H1 (cell line): ENCODE measurements at regions not wholly inside any gene's neighbourhood (a gene's known extent, or its start where the extent isn't known, plus 50 kb on each side); places are given as distances from the start of the nearest gene placed in this dataset.

ENCODE experiments used
- CTCF ChIA-PET: fragments of 300-600 bp; sonication (Branson Sonifier 250); formaldehyde crosslinking; loops from one replicate; lab custom pipeline; 2021; ENCODE audit not compliant: partially characterized antibody; lab: Charles Lee
- POLR2A ChIA-PET: fragments of 300-600 bp; sonication (Branson Sonifier 250); formaldehyde crosslinking; loops from one replicate; lab custom pipeline; 2021; ENCODE audit warnings: inconsistent platforms; ENCODE audit not compliant: partially characterized antibody; lab: Charles Lee
- DNase-seq, 2 experiments: peaks; one replicate each; pipeline versions ENCODE4 v3.0.0 to v3.0.0-alpha.2; 2010 to 2022; ENCODE audit warnings: low spot score in 2 of 2, low read depth in 1 of 2, mixed read lengths in 1 of 2
- FAIRE-seq: peaks from 2 replicates; lab custom pipeline; 2011; peaks lifted over from hg19 to GRCh38; lab: Jason Lieb, UNC
- H2AFZ ChIP-seq: 2 replicates; pipeline ENCODE4 v1.8.1; 2012; ENCODE audit warnings: low read length, inconsistent platforms
- H2AK5ac ChIP-seq: 2 replicates; pipeline ENCODE4 v1.6.1; 2013; ENCODE audit warnings: low read depth, low read length
- H2BK120ac ChIP-seq: replicated peaks from 2 replicates; pipeline ENCODE3; 2013; ENCODE audit warnings: low read depth, low read length, inconsistent platforms
- H2BK12ac ChIP-seq: 2 replicates; pipeline ENCODE4 v1.6.1; 2013; ENCODE audit warnings: low read depth, low read length
- H2BK15ac ChIP-seq: 2 replicates; pipeline ENCODE4 v1.6.1; 2013; ENCODE audit warnings: low read length
- H2BK20ac ChIP-seq: 2 replicates; pipeline ENCODE4 v1.6.1; 2013; ENCODE audit warnings: low read length
- H2BK5ac ChIP-seq: 2 replicates; pipeline ENCODE4 v1.6.1; 2013; ENCODE audit warnings: low read depth, low read length
- H3K14ac ChIP-seq: 2 replicates; pipeline ENCODE4 v1.6.1; 2013; ENCODE audit warnings: inconsistent platforms; ENCODE audit not compliant: insufficient read length
- H3K18ac ChIP-seq: 2 replicates; pipeline ENCODE4 v1.6.1; 2013; ENCODE audit warnings: low read length; ENCODE audit errors: extremely low read depth
- H3K23ac ChIP-seq: 2 replicates; pipeline ENCODE4 v1.6.1; 2013; ENCODE audit warnings: inconsistent platforms; ENCODE audit not compliant: insufficient read length
- H3K23me2 ChIP-seq: 2 replicates; pipeline ENCODE4 v1.6.1; 2013; ENCODE audit warnings: low read depth, low read length
- H3K27ac ChIP-seq: 2 replicates; pipeline ENCODE4 v1.6.1; 2011; ENCODE audit warnings: low read depth, low read length, inconsistent platforms
- H3K27me3 ChIP-seq, 4 experiments: replicated peaks in 1 of 4; 1 replicate in 1 of 4; 2 replicates in 3 of 4; pipeline versions ENCODE4 v1.6.1 to v1.8.1; 2011 to 2013; ENCODE audit warnings: low read length in 3 of 4, mild to moderate bottlenecking in 3 of 4, inconsistent platforms in 2 of 4, mixed read lengths in 2 of 4, moderate library complexity in 1 of 4; ENCODE audit not compliant: control insufficient read depth in 3 of 4, insufficient read depth in 3 of 4; ENCODE audit errors: extremely low read depth in 1 of 4
- H3K36me3 ChIP-seq, 4 experiments: 2 replicates each; pipeline versions ENCODE4 v1.6.1 to v1.8.1; 2011 to 2013; ENCODE audit warnings: mild to moderate bottlenecking in 4 of 4, low read length in 3 of 4, moderate library complexity in 2 of 4, control low read depth in 1 of 4, inconsistent platforms in 1 of 4; ENCODE audit not compliant: insufficient read depth in 4 of 4, control insufficient read depth in 2 of 4
- H3K4ac ChIP-seq: replicated peaks from 2 replicates; pipeline ENCODE3; 2013; ENCODE audit warnings: low read length, low read depth, mixed read lengths, inconsistent platforms; ENCODE audit not compliant: insufficient read length
- H3K4me1 ChIP-seq, 4 experiments: replicated peaks in 1 of 4; 1 replicate in 1 of 4; 2 replicates in 3 of 4; pipeline versions ENCODE4 v1.6.1 to v1.8.1; 2011 to 2013; ENCODE audit warnings: low read length in 3 of 4, inconsistent platforms in 2 of 4, mixed read lengths in 1 of 4; ENCODE audit not compliant: insufficient read depth in 4 of 4, control insufficient read depth in 3 of 4
- H3K4me2 ChIP-seq, 2 experiments: 2 replicates each; pipeline versions ENCODE4 v1.6.1 to v1.8.1; 2011 to 2013; ENCODE audit warnings: low read depth in 2 of 2, low read length in 2 of 2, control low read depth in 1 of 2, inconsistent platforms in 1 of 2, mild to moderate bottlenecking in 1 of 2; ENCODE audit not compliant: insufficient read depth in 1 of 2
- H3K4me3 ChIP-seq, 4 experiments: fragments of 200-600, 300-600 bp in 1 of 4; sonication (generic), shearing (Covaris generic), sonication (Bioruptor Twin) in 1 of 4; 2 replicates each; pipeline versions ENCODE4 v1.5.1 to v1.8.1; 2011 to 2016; ENCODE audit warnings: low read length in 4 of 4, low read depth in 3 of 4, control low read depth in 2 of 4, inconsistent platforms in 2 of 4, mild to moderate bottlenecking in 2 of 4, mixed read lengths in 1 of 4, moderate library complexity in 1 of 4; ENCODE audit not compliant: insufficient read depth in 2 of 4; ENCODE audit errors: extremely low read depth in 1 of 4
- H3K56ac ChIP-seq: replicated peaks from 2 replicates; pipeline ENCODE3; 2013; ENCODE audit warnings: low read depth, mild to moderate bottlenecking, mixed read lengths, low read length, inconsistent platforms; ENCODE audit not compliant: insufficient read length
- H3K79me1 ChIP-seq: 2 replicates; pipeline ENCODE4 v1.6.1; 2013; ENCODE audit warnings: low read depth, low read length, control low read depth
- H3K79me2 ChIP-seq, 2 experiments: 2 replicates each; pipeline versions ENCODE4 v1.6.1 to v1.8.1; 2012 to 2013; ENCODE audit warnings: low read length in 2 of 2, mild to moderate bottlenecking in 2 of 2, inconsistent platforms in 1 of 2; ENCODE audit not compliant: insufficient read depth in 2 of 2, control insufficient read depth in 1 of 2
- H3K9ac ChIP-seq, 4 experiments: replicated peaks in 1 of 4; 1 replicate in 1 of 4; 2 replicates in 3 of 4; pipeline versions ENCODE4 v1.6.1 to v1.8.1; 2011 to 2013; ENCODE audit warnings: low read depth in 3 of 4, low read length in 3 of 4, control low read depth in 2 of 4, mild to moderate bottlenecking in 2 of 4, moderate library complexity in 2 of 4, inconsistent platforms in 1 of 4; ENCODE audit errors: extremely low read depth in 1 of 4
- H3K9me3 ChIP-seq, 2 experiments: 2 replicates each; pipeline versions ENCODE4 v1.6.1 to v1.8.1; 2012 to 2013; ENCODE audit warnings: mild to moderate bottlenecking in 2 of 2, moderate library complexity in 2 of 2, control low read depth in 1 of 2, inconsistent platforms in 1 of 2, low read depth in 1 of 2, low read length in 1 of 2, mixed read lengths in 1 of 2; ENCODE audit not compliant: insufficient read depth in 2 of 2
- H4K20me1 ChIP-seq, 2 experiments: replicated peaks in 1 of 2; 2 replicates each; pipeline versions ENCODE3 to v1.8.1; 2011 to 2013; ENCODE audit warnings: inconsistent platforms in 2 of 2, low read length in 2 of 2, mild to moderate bottlenecking in 1 of 2; ENCODE audit not compliant: insufficient read depth in 2 of 2, control insufficient read depth in 1 of 2
- H4K5ac ChIP-seq: 2 replicates; pipeline ENCODE4 v1.6.1; 2013; ENCODE audit warnings: low read length, low read depth, mixed read lengths, inconsistent platforms; ENCODE audit not compliant: insufficient read length
- H4K8ac ChIP-seq: 2 replicates; pipeline ENCODE4 v1.8.0; 2013; ENCODE audit warnings: mild to moderate bottlenecking, moderate library complexity, low read length, inconsistent platforms; ENCODE audit not compliant: insufficient read depth; ENCODE audit errors: extremely low read depth
- H4K91ac ChIP-seq: replicated peaks from 2 replicates; pipeline ENCODE3; 2013; ENCODE audit warnings: low read length, mixed read lengths, inconsistent platforms; ENCODE audit not compliant: insufficient read length
- ATF2 ChIP-seq: IDR thresholded peaks from 2 replicates; pipeline ENCODE4 v1.6.1; 2012; ENCODE audit warnings: low read length, inconsistent platforms
- EZH2 ChIP-seq: fragments of 200-600 bp; sonication (generic); IDR thresholded peaks from 2 replicates; pipeline ENCODE4 v1.7.1; 2012; ENCODE audit warnings: low read depth, mild to moderate bottlenecking, moderate library complexity, low read length, inconsistent platforms; ENCODE audit not compliant: severe bottlenecking
- JUN ChIP-seq: IDR thresholded peaks from 2 replicates; pipeline ENCODE4 v1.6.1; 2011; ENCODE audit warnings: low read depth, mild to moderate bottlenecking, improper control_type of control experiment, low read length
- MAX ChIP-seq: IDR thresholded peaks from 2 replicates; pipeline ENCODE4 v1.6.1; 2012; ENCODE audit warnings: inconsistent platforms
- TBP ChIP-seq: IDR thresholded peaks from 2 replicates; pipeline ENCODE4 v1.6.1; 2011; ENCODE audit warnings: low read depth, low read length, improper control_type of control experiment
- WGBS, 2 experiments: shearing (Covaris generic) in 1 of 2; methylation state at CpG; one replicate each; pipeline versions ENCODE4 v1.1.6 to v1.1.7; 2013 to 2015; ENCODE audit warnings: low lambda C conversion rate in 2 of 2, mixed read lengths in 2 of 2, inconsistent platforms in 1 of 2, low coverage in 1 of 2, missing lambda C conversion rate in 1 of 2; ENCODE audit not compliant: insufficient replicate concordance in 2 of 2, insufficient coverage in 1 of 2, insufficient read length in 1 of 2; ENCODE audit errors: extremely low coverage in 1 of 2, missing lambda C conversion rate in 1 of 2; 5-methylcytosine and 5-hydroxymethylcytosine counted together

GRCh38 chrX:38881727-38882126 is 80.5 kb downstream of the MID1IP1 start:
- no peak for DNase-seq
- no peak for TF ChIP-seq MAX
- no peak for TF ChIP-seq ATF2
- no peak for TF ChIP-seq TBP
- TF ChIP-seq JUN, result no peak
- no peak for TF ChIP-seq EZH2

More at GRCh38 chrX:38881727-38882126, 80.5 kb downstream of the MID1IP1 start:
- no peak overlapping the region for H3K23ac ChIP-seq
- H4K91ac ChIP-seq, result no peak overlapping the region
- H2BK15ac ChIP-seq, result no peak overlapping the region
- H2BK12ac ChIP-seq, result no peak overlapping the region
- H3K79me1 ChIP-seq, result no peaks in the 10 kb centered on the region
- H3K56ac ChIP-seq, result no peak overlapping the region
- no peak overlapping the region for H2BK5ac ChIP-seq
- no peak overlapping the region for H3K18ac ChIP-seq
- H4K8ac ChIP-seq, result no peak overlapping the region
- H3K4ac ChIP-seq, result no peak overlapping the region
- POLR2A ChIA-PET, result no interaction called here
- H3K27me3 ChIP-seq, result no peaks in the 10 kb centered on the region
- H3K27ac ChIP-seq, result no peak overlapping the region
- peaks cover 0 to 2% (median 0%) of the 10 kb centered on the region in 4 experiments; a peak in 1 of 7 replicates for H3K4me1 ChIP-seq
- no peak overlapping the region for H2AK5ac ChIP-seq
- WGBS, 2 experiments, result 96% methylated on average over 4 of the region's 4 CpGs; no CpG with 5 or more reads in 1 of the 2 experiments
- H3K9ac ChIP-seq, result no peak overlapping the region
- no peaks in the 10 kb centered on the region for H3K23me2 ChIP-seq
- no peak for FAIRE-seq
- no peaks in the 10 kb centered on the region for H3K9me3 ChIP-seq
- H4K20me1 ChIP-seq, result no peaks in the 10 kb centered on the region
- no peak overlapping the region for H2BK20ac ChIP-seq
- H2AFZ ChIP-seq, result no peak overlapping the region
- H3K79me2 ChIP-seq, result no peaks in the 10 kb centered on the region
- H3K14ac ChIP-seq, result no peak overlapping the region
- no peak overlapping the region for H4K5ac ChIP-seq
- no peaks in the 10 kb centered on the region for H3K36me3 ChIP-seq
- no peak overlapping the region for H3K4me3 ChIP-seq
- CTCF ChIA-PET, result no interaction called here
- no peak overlapping the region for H3K4me2 ChIP-seq
- no peak overlapping the region for H2BK120ac ChIP-seq
